ENCODE measurements at regions not wholly inside any gene's neighbourhood (a gene's known extent, or its start where the extent isn't known, plus 50 kb on each side); places are given as distances from the start of the nearest gene placed in this dataset.
"Not testable (repeated sequence)": the region's sequence is repeated elsewhere in the genome, so short reads cannot be mapped to it uniquely, and the experiment has no call there.

- TF ChIP-seq CTCF (IDR thresholded peaks at IDR 0.05; ENCODE audit: borderline replicate concordance, insufficient read depth, low read depth, low read length): no peak
- no peak overlapping the region for H3K4me3 ChIP-seq (ENCODE audit: low read depth, low read length)
These were observed 179.6 kb upstream of the SPTLC3 start for GRCh38 chr20:12829170-12829569.

GRCh38 chr20:12833861-12834260 is 174.9 kb upstream of the SPTLC3 start:
- no peak overlapping the region for H3K4me3 ChIP-seq (ENCODE audit: low read depth, low read length)
- TF ChIP-seq CTCF (IDR thresholded peaks at IDR 0.05; ENCODE audit: borderline replicate concordance, insufficient read depth, low read depth, low read length): no peak

GRCh38 chr20:12835999-12836398 is 172.8 kb upstream of the SPTLC3 start:
- TF ChIP-seq CTCF (IDR thresholded peaks at IDR 0.05; ENCODE audit: borderline replicate concordance, insufficient read depth, low read depth, low read length): no peak
- no peak overlapping the region for H3K4me3 ChIP-seq (ENCODE audit: low read depth, low read length)

GRCh38 chr20:12837646-12838045 is 171.1 kb upstream of the SPTLC3 start:
- TF ChIP-seq CTCF (IDR thresholded peaks at IDR 0.05; ENCODE audit: borderline replicate concordance, insufficient read depth, low read depth, low read length): no peak
- no peak overlapping the region for H3K4me3 ChIP-seq (ENCODE audit: low read depth, low read length)

- TF ChIP-seq CTCF (IDR thresholded peaks at IDR 0.05; ENCODE audit: borderline replicate concordance, insufficient read depth, low read depth, low read length): peak; percentile 56
- H3K4me3 ChIP-seq (ENCODE audit: low read depth, low read length): no peak overlapping the region
These were observed 170.4 kb upstream of the SPTLC3 start for GRCh38 chr20:12838261-12838866.

GRCh38 chr20:12847872-12848271 is 160.9 kb upstream of the SPTLC3 start:
- H3K4me3 ChIP-seq (ENCODE audit: low read depth, low read length): no peak overlapping the region
- TF ChIP-seq CTCF (IDR thresholded peaks at IDR 0.05; ENCODE audit: borderline replicate concordance, insufficient read depth, low read depth, low read length): no peak

- H3K4me3 ChIP-seq (ENCODE audit: low read depth, low read length): no peak overlapping the region
- no peak for TF ChIP-seq CTCF (IDR thresholded peaks at IDR 0.05; ENCODE audit: borderline replicate concordance, insufficient read depth, low read depth, low read length)
These were observed 159.4 kb upstream of the SPTLC3 start for GRCh38 chr20:12849225-12849910.

GRCh38 chr20:12857643-12858042 is 151.1 kb upstream of the SPTLC3 start:
- H3K4me3 ChIP-seq (ENCODE audit: low read depth, low read length): not testable (repeated sequence)

All from GM12875 (cell line).